ENCODE measurements at regions not wholly inside any gene's neighbourhood (a gene's known extent, or its start where the extent isn't known, plus 50 kb on each side); places are given as distances from the start of the nearest gene placed in this dataset.

- no peak for TF ChIP-seq EZH2 (IDR thresholded peaks at IDR 0.05; ENCODE audit: low read length)
- TF ChIP-seq CTCF (optimal IDR thresholded peaks at IDR 0.05 in 1 of 3, IDR thresholded peaks at IDR 0.05 in 1 of 3, conservative IDR thresholded peaks at IDR 0.05 in 1 of 3; ENCODE audit: extremely low read depth in 1 of 3, insufficient read depth in 2 of 3, low read length in 3 of 3), result no peak
Measured at GRCh38 chr5:14062178-14062577, 81.0 kb upstream of the TRIO start.
